GM18870 (cell line): ENCODE measurements at regions not wholly inside any gene's neighbourhood (a gene's known extent, or its start where the extent isn't known, plus 50 kb on each side); places are given as distances from the start of the nearest gene placed in this dataset.
"Not testable (repeated sequence)": the region's sequence is repeated elsewhere in the genome, so short reads cannot be mapped to it uniquely, and the experiment has no call there.

Source experiments
- ATAC-seq: cut with Tn5 transposase; IDR thresholded peaks from one replicate; pipeline ENCODE4 v1.9.1; 2021; ENCODE audit warnings: moderate library complexity; ENCODE audit not compliant: unreplicated experiment

GRCh38 chr1:189970331-189971230 is 507.1 kb downstream of the BRINP3 start:
- ATAC-seq: no peak

DNA sequence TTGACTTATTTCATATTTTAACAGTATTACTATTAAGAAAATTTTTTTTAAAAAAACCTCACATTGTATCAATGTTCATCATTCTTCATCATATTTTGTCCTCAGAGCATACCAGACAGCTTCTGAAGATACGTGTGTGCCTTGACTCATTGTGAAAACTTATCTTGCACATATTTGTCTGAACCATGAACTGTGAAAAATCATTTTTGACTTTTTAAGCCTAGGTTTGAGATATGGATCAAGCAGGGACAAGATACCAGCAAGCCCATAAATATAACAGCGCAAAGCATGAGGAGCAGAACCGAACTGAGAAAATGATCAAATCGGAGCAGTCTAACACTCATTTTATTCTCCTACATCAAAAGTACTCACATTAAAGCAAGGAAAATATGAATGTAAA is 506.0 kb downstream of the BRINP3 start:
- ATAC-seq: no peak

GRCh38 chr1:189977184-189977583 is 500.5 kb downstream of the BRINP3 start:
- ATAC-seq: no peak

GRCh38 chr1:189983166-189983890 is 494.3 kb downstream of the BRINP3 start:
- no peak for ATAC-seq

- ATAC-seq: no peak
These were observed 491.1 kb downstream of the BRINP3 start for GRCh38 chr1:189986516-189986915.

GRCh38 chr1:189987509-189987908 is 490.2 kb downstream of the BRINP3 start:
- no peak for ATAC-seq

- no peak for ATAC-seq
These were observed 484.8 kb downstream of the BRINP3 start for GRCh38 chr1:189992856-189993255.

DNA sequence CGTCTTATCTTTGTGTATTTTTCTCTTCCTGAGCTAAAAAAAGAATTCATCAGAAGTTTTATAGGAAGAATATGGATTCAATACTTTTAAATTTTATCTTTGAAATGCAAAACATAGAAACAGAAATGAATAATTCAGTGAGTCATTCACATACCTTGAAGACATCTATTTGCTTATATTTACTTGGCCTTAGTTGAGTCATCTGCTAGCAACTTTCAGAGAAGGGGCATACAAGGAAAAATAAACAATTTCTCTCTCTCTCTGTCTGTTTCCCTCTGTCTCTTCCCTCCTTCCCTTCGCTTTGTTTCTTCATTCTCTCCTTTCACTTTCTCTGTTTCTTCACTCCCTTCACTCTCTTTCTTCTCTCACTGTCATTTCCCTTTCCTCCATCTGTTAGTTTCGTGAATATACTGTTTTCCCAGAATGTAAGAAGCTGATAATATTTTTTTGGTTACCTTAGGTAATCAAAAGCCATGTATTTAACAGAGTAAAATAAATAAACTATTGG is 477.2 kb downstream of the BRINP3 start:
- no peak for ATAC-seq

DNA sequence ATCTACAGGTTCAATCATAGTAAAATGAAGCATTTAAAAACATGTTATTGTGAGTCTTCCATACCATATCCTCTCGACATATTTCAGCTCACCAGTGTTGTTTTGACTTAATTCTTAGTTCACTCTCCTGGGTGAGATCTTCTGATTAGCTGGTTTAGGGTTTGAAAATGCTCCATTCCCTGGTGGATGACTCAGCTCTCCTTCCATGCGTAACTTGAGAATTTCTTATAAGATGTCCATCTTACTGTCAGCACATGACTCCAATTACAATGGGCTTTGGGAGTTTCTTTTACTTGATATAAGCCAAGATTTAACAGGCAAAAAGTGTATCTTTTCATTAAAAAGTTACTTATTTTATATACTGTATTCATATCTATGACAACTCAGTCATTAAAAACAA is 476.5 kb downstream of the BRINP3 start:
- no peak for ATAC-seq

GRCh38 chr1:190003376-190003775 is 474.3 kb downstream of the BRINP3 start:
- ATAC-seq: no peak

- ATAC-seq: no peak
These were observed 466.1 kb downstream of the BRINP3 start for GRCh38 chr1:190011585-190011984.

DNA sequence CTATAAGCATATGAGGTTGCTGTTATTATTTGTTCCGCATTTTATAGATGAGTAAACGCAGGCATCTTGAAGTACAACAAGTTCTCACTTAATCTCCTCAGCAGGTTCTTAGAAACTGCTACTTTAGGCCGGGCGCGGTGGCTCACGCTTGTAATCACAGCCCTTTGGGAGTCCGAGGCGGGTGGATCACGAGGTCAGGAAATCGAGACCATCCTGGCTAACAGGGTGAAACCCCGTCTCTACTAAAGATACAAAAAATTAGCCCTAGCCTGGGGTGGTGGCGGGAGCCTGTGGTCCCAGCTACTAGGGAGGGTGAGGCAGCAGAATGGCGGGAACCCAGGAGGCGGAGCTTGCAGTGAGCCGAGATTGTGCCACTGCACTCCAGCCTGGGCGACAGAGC is 458.5 kb downstream of the BRINP3 start:
- not testable (repeated sequence) for ATAC-seq

DNA sequence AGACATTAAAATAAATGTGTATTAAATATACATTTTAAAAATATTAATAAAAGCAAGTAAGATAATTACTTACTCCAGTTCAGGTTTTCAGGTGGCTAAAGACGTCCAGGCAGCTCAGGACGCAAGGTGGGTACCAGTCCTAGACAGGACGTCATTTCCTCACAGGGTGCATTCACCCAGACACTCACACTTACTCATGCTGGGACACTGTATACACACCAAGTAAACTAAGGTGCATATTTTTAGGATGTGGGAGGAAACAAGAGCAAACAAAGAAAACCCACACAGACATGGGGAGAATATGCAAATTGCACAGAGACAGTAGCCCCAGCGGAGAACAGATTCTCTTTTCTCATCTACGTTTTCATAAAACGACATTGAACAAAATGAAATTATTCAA is 457.9 kb downstream of the BRINP3 start:
- ATAC-seq: no peak

GRCh38 chr1:190022709-190023108 is 455.0 kb downstream of the BRINP3 start:
- peak; percentile 98 for ATAC-seq

DNA sequence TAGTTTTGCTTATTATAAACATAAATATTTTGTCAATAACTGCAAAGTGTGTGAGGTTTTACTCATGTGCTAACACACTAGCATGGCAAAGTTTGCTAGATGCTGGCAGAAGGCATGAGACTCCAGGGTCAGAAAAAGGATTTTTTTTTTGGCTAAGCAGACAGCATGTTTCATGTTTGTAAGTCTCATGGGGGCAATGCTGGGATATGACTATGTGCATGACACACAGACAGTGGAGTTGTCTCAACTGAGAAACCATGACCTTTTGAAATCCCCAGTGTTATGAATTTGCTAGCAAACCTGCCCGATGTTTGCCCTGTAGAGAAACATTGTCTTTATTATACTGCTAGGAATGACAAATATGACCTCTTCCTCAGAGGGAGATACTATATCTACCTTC is 448.2 kb downstream of the BRINP3 start:
- no peak for ATAC-seq

DNA sequence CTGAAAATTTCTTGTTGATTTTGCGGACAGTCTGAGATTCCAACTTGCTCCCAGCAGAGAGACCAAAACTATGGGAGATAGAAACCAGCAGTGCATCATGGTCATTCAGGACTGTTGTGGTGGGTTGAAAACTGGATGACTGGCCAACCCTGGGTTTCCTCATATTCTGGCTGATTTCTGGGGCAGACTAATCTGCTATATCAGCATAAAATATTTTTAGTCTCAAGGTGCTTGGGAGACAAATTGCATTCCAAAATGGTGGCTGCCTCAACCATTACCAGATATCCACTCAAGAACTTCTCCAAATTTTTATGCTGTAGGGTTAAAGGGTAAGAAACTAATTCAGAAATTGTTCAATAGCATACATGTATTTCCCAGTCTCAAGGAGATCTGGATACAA is 434.0 kb downstream of the BRINP3 start:
- ATAC-seq: no peak

DNA sequence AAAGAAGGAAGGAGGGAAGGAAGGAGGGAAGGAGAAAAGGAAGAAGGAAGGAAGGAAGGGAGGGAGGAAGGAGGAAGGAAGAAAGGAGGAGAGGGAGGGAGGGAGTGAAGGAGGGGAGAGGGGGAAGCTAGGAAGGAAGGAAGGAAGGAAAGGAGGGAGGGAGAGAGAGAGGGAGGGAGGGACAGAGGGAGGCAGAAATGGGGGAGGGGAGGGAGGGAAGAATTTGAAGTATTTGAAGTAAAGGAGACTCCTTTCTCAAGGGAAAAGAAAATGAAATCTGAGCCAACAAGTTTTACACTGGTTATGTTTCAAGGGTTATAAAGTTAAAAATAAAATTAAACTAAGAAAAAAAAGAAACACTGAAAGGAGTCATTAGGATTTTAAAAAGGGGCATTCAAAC is 431.4 kb downstream of the BRINP3 start:
- ATAC-seq: no peak
